ENCODE measurements at regions not wholly inside any gene's neighbourhood (a gene's known extent, or its start where the extent isn't known, plus 50 kb on each side); places are given as distances from the start of the nearest gene placed in this dataset.

DNA sequence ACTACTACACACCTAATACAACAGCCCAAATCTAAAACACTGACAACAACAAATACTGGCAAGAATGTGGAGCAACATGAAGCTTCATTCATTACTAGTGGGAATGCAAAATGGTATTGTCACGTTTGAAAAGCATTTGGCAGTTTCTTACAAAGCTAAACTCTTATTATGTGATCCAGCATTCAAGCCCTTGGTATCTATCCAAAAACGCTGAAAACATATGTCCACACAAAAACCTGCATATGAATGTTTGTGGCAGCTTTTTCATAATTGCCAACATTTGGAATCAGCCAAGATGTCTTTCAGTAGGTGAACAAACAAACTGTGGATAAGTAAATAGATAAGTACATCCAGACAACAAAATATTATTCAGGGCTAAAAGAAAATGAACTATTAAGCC is 501.1 kb upstream of the KIF2B start:
- TF ChIP-seq ZNF561 (tag by site-specific recombination; IDR thresholded peaks at IDR 0.05; ENCODE audit: borderline replicate concordance) (no peak), ZBTB7A (tag by site-specific recombination; IDR thresholded peaks at IDR 0.05; ENCODE audit: low read depth) (no peak)
- TF ChIP-seq, protein P1, sequence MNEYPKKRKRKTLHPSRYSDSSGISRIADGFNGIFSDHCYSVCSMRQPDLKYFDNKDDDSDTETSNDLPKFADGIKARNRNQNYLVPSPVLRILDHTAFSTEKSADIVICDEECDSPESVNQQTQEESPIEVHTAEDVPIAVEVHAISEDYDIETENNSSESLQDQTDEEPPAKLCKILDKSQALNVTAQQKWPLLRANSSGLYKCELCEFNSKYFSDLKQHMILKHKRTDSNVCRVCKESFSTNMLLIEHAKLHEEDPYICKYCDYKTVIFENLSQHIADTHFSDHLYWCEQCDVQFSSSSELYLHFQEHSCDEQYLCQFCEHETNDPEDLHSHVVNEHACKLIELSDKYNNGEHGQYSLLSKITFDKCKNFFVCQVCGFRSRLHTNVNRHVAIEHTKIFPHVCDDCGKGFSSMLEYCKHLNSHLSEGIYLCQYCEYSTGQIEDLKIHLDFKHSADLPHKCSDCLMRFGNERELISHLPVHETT (tag by site-specific recombination; IDR thresholded peaks at IDR 0.05): no peak
